Limb (tissue), 2 donors: ENCODE measurements at regions not wholly inside any gene's neighbourhood (a gene's known extent, or its start where the extent isn't known, plus 50 kb on each side); places are given as distances from the start of the nearest gene placed in this dataset.
"Not testable (repeated sequence)": the region's sequence is repeated elsewhere in the genome, so short reads cannot be mapped to it uniquely, and the experiment has no call there.

Experiments
- DNase-seq, 2 donors: peaks; one replicate each; pipeline ENCODE4 v3.0.0-alpha.2; 2016; ENCODE audit errors: extremely low spot score in 2 of 2

DNA sequence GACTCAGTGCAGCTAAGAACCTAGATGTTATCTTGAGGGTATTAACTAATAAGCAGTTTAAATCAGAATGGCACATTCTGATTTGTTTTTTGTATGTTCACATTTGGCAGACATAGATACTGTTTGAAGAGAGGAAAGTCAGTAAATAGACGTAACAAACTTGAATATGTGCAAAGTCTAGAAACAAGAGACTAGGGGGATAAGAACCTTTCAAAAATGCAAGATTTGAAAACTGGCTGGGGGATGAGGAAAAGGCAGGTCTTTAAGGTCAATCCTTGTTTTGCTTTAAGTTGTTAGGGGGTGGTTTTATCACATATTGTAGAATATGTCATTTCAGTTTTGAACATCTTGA, 136.5 kb downstream of the ZNF92 start:
- not testable (repeated sequence) for DNase-seq

DNA sequence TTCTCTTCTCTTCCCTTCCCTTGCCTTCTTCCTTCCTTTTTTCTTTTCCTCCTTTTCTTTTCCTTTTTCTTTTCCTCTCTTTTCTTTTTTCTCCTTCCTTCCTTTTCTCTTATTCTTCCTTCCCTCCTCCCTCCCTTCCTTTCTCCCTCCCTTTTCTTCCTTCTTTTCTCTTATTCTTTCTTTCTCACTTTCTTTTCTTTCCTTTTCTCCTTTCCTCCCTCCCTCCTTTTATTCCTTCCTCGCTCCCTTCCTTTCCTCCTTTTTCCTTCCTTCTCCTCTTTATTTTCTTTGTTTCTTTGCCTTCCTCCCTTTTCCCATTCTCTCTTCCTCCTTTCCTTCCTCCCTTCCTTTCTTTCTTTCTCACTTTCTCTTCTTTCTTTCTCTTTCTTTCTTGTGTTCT, 146.1 kb downstream of the ZNF92 start:
- not testable (repeated sequence) for DNase-seq

DNA sequence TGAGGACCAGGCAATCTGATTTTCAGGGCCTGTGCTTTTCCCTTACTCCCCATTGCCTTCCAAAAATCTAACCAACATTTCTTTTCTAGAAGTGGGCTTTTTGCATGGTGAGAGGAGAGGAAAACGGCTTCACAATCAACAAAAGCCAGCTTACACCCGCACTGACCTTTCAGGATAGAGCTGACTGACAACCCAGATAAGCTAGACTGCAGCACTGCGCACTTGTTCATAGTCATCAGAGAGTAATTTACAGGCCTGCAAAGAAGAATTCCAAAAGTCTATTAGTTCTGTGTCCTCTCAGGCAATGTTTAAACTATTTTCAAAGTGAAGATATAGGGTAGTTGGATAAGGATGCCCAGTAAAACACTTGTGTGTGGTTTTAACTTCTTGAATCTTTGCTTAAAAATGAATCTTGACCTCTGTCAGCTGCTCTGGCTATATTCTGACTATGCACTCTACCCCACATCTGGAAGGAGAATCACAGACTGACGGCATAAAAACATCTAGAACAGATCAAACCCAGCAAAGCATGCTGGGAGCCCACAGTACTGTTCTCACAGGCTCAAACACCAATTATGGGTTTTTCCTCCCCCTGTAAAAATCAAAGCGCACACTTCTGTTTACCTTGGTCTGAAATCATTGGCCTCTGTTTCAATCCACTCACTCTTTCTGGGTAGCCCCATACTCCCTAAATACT, 172.0 kb downstream of the ZNF92 start:
- DNase-seq, result not testable (repeated sequence)

DNA sequence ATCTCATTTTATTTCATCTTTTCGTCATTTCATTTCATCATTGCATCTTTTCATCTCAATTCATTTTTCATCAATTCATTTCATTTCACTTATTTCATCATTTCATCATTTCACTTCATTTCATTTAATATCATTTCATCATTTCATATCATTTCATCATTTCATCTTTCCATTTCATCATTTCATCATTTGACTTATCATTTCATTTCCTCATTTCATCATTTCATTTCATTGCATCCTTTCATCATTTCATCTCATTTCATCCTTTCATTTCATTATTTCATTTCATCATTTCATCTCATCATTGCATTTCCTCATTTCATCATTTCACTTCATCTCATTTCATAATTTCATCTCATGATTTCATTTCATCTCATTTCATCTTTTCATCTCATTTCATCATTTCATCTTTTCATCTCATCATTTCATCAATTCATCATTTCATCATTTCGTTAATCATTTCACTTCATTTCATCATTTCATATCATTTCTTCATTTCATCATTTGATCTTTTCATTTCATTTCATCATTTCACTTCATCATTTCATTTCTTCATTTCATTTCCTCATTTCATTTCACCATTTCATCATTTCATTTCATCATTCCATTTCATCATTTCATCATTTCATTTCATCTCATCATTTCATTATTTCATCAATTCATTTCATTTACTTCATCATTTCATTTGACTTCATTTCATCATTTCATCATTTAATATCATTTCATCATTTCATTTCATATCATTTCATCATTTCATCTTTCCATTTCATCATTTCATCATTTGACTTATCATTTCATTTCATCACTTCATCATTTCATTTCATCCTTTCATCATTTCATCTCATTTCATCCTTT, 176.2 kb downstream of the ZNF92 start:
- DNase-seq, result not testable (repeated sequence)

DNA sequence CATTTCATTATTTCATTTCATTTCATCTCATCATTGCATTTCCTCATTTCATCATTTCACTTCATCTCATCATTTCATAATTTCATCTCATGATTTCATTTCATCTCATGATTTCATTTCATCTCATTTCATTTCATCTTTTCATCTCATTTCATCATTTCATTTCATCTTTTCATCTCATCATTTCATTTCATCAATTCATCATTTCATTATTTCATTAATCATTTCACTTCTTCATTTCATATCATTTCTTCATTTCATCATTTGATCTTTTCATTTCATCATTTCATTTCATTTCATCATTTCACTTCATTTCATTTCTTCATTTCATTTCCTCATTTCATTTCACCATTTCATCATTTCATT, 176.8 kb downstream of the ZNF92 start:
- not testable (repeated sequence) for DNase-seq

DNA sequence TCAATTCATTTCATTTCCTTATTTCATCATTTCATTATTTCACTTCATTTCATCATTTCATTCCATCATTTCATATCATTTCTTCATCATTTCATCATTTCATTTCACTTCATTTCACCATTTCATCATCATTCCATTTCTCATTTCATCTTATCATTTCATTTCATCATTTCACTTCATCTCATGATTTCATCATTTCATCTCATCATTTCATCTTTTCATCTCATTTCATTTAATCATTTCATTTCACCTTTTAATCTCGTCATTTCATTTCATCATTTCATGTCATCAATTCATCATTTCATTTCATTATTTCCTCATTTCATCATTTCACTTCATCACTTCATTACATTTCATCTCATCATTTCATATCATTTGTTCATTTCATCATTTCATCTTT, 177.4 kb downstream of the ZNF92 start:
- DNase-seq, result not testable (repeated sequence)

DNA sequence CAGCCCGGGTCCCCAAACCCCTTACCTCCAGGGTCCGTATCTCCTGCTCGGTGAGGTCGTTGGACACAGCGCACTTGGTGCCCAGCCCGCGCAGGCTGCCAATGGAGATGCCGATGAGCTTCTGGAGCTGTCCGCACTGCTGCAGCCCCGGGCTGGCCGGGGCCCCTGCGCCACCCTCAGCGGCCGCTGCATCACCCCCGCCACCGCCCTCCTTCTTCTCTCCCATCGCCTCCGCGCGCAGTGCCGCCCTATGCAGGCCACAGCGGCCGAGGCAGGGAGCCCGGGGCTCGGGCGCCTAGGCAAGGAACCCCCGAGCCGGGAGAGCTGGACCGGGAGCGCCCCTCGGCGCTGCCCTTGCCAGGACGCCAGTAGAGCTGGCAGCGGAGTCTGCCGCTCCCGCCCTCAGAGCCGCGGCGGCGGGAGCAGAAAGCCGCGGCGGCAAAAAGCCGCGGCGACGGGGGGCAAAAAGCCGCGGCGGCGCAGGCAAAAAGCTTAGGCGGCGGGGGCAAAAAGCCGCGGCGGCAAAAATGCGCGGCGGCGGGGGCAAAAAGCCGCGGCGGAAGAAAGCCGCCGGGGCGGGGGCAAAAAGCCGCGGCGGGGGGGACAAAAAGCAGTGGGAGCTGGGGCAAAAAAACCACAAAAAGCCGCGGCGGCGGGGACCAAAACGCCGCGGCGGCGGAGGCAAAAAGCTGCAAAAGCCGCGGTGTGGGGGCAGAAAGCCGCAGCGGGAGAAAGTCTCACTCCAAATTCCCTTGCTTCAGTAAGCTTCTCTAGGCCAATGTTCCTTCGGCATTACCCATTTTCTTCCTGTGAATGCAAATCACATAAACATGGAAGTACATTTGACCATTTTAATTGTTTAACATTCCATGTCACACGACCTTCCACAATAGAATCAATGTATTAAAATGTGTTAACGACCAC, 181.2 kb downstream of the ZNF92 start:
- DNase-seq, result not testable (repeated sequence)

DNA sequence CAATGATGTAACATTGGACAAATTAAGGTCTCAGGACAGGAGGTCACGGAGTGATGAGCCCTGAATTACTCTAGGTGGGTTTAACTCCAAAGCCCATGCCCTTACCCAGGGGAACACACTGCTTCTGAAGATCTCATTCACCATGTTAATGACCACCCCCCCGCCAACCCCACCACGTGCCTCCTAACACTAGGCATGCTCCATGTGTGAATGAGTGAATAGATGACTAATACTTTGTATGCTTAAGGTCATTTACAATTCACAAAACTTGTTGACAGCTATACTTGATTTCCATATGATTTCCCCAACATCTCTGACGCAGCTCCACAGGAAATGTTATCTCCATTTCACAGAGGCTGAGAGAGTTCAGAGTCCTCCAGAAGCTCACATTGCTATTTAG, 184.9 kb downstream of the ZNF92 start:
- DNase-seq, result not testable (repeated sequence)

DNA sequence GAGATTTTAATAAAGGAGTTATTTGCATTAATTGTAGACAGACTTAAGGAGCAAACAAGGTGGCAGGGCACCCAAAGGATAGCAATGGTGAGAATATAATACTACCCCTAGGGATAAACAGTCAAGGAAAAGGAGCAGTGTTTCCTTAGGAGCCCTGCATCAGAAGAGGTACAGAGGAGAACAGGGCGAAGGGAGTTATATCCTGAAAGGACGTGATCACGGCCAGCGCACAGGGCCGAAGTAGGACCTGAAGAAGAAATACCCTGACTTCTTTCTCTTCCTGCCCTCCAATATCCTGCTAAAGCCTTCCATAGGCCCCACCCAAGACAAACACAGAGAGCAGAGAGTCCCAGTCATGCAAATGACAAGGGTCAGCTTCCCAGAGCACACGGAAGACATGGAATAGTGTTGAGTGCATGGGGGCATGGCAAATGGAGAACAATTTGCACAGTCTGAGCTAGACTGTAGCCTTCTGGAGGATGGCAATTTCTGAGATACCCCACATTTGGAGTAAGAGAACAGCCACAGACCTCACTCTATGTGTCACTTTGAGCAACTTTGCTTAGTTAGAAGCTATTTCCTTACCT, 188.2 kb downstream of the ZNF92 start:
- not testable (repeated sequence) for DNase-seq

DNA sequence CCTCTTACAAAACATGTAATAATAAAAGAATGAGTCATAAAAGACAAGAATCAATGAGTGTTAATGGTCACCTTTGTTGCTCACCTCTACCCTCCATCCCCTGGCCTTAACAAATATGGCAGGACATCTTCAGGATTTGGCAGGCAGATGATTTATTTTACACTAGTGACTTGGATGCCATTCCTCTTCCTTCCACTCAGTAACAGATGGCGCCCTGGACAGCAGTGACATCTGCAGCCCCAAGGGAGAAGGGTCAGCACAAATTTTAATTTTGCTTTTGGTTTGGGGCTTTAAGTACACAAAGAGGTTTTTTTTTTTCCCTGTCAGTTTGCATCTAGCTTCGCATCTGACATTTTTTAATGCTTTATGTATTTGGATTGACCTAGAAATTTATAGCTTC, 188.9 kb downstream of the ZNF92 start:
- DNase-seq, result not testable (repeated sequence)

DNA sequence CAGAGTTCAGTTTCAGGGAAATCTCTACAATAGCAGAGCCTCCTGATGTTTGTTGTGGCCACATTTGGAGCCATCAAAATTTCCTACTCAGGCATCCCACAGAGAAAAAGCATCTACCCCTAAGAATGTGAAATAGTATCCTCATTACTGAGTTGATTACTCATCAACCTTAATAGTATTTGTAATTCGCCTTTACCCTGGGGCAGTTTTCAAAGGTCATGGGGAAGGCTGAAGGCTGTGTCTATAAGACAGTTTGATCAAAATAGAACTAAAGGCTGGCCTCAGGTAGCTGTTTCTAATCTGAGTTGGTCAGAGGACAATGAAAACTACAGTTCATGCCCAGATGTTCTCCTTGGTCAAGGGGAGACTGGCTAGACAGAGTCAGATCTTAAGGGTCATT, 189.7 kb downstream of the ZNF92 start:
- not testable (repeated sequence) for DNase-seq

DNA sequence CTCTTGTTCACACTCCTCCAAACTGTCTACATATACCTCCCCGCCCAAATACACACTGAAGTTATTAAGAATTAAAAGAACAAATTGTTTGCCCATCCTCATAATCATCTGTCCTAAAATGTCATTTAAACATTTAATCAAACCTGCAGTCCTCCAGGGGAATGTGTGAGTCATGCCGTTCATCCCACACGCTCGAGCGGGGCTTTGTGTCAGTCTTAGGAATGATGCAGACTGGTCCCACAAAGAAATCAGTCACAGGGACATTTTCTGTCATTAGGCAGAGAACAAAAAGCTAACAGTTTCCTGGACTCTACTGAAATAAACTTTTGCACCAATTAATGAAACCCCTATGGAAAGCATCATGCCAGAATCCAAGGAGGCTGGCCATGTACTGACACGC, 194.6 kb downstream of the ZNF92 start:
- DNase-seq, result not testable (repeated sequence)

DNA sequence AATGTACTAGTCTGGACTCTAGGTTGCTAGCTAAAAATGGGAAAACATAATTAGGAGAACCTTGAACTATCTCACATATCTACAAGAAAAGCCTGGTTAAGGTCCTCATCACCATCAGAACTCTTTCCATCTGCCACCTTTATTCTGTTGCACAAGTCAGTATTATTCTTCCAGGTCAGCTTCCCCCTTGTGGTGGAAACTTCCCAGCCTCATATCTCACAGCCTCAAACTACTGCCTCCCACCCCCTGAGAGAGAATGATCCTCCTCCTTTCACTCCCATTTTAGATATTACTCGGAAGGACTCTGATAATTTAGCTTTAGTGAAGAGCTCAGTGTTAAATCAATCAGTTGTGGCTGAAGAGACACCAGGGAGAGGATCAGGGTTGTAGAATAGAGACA, 197.3 kb downstream of the ZNF92 start:
- not testable (repeated sequence) for DNase-seq

DNA sequence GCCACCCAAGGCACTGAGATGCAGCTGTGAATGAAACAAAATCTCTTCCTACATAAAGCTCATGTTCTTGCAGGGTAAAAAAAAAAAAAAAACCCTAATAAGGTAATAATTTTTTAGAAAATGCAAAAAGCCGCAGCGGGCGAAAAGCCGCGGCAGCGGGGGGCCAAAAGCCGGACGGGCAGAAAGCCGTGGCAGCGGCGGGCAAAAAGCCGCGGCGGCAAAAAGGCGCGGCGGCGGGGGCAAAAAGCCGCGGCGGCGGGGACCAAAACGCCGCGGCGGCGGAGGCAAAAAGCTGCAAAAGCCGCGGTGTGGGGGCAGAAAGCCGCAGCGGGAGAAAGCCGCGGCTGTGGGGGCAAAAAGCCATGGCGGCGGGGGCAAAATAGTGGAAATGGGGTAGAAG, 198.9 kb downstream of the ZNF92 start:
- DNase-seq, result peak in 1 of 2 donors; percentile 20

DNA sequence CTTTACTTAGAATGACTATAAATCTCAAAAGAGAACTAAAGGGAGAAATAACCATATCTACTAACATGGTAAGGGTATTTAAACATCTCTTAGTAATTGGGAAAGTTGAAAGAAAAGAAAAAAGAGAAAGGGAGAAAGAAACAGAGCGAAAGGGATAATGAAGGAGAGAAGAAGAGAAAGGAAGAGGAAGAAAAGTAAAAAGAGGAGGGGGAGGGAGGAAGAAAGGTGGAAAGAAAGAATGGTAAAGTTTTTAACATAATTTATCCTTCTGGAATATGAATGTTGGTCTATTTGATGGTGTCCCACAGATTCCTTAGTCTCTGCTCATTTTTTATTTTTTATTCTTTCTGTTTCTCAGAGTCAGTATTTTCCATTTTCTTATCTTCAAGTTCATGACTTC, 202.7 kb downstream of the ZNF92 start:
- DNase-seq, result not testable (repeated sequence)

DNA sequence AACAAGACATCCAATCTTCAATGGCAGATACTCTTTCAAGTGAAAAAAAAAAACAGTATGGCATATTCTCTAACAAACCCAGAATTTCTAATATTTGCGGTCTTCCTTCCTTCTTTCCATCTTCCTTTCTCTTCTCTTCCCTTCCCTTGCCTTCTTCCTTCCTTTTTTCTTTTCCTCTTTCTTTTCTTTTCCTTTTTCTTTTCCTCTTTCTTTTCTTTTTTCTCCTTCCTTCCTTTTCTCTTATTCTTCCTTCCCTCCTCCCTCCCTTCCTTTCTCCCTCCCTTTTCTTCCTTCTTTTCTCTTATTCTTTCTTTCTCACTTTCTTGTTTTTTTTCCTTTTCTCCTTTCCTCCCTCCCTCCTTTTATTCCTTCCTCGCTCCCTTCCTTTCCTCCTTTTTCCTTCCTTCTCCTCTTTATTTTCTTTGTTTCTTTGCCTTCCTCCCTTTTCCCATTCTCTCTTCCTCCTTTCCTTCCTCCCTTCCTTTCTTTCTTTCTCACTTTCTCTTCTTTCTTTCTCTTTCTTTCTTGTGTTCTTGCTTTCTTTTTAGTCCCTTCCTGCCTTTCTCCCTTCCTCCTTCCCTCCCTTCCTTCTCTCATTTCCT, 209.0 kb downstream of the ZNF92 start:
- not testable (repeated sequence) for DNase-seq

DNA sequence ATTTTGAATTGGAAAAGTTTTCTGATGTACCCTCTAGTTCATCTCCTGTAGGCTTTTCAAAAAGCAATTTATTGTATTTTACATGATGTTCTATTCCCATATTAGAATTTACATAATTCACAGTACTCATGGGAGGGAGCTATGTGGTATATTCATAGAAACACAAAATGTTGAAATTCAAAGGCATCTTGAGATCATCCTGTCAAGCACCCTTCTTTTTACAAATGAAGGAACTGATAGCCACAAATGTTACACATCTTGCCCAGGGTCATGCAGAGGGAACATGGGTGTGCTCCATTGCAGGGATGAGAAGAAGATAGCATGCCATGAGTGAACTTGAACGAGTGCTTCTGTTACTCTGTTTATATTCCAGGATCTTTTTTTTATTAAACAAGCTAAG, 228.8 kb downstream of the ZNF92 start:
- DNase-seq, result not testable (repeated sequence)

DNA sequence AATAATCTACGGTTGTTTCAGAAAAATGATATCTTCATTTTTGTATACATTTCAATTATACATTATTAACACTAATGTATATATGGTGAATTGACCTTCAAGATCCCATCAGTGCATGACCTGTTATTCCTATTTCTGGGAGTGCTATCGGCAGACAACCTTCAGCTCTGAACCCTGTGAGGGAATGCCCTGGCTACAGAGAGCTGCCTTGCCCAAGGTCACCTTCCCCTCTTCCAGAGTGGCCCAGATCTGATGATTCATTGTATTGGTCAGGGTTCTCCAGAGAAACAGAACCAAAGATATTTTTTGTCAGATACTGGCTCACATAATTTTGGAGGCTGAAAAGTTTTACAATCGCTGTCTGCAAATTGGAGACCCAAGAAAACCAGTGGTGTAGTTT, 235.5 kb downstream of the ZNF92 start:
- DNase-seq, result no peak

DNA sequence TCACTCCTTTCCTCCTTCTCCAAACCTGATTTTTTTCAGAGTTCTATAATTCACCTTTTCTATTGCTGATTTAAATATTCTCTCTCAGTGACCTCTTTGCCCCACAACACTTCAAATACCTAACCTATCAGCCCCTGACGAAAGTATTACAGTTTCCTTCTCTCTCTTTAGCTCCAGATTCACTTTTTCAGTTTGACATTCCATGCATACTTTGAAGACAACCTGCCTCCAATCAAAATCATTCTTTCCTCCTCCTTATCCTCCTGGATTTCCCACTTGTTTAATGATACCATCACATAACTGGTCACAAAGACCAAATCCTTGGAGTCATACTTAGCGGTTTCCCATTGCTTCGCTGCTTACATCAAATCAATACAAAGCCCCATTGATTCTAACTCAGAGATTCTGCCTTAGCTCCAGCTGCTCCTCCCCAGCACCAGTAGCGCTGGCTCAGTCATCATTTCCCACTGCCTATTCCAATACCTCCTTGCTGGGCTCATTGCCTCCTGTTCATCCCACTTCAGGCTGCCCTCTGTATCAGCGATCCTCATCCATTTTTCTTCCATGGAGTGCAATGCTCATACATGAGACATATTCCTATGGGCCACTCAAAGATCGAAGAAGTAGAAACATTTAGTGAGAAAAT, 240.1 kb downstream of the ZNF92 start:
- not testable (repeated sequence) for DNase-seq

DNA sequence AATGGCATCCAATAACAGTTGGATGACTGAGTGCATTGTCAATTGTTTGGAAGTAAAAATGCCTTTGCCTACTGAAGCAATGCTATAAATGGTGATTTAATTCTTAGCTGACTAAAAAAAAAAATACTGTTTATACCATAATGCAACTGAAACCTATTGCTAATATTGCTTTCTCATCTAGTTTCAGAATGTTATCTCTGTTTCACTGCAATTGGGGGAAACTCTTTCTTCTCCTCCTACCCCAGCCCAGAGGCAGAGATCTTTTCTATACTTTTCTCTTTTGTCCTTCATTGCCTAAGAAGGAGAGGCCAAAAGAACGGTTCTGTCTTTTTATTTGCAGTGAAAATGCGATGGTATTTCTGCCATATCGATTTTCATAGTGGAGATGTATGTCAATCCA, 242.5 kb downstream of the ZNF92 start:
- not testable (repeated sequence) for DNase-seq
